Neuronal stem cell (in vitro differentiated cells): ENCODE measurements at regions not wholly inside any gene's neighbourhood (a gene's known extent, or its start where the extent isn't known, plus 50 kb on each side); places are given as distances from the start of the nearest gene placed in this dataset.
"Not testable (repeated sequence)": the region's sequence is repeated elsewhere in the genome, so short reads cannot be mapped to it uniquely, and the experiment has no call there.

Experiments used
- DNase-seq: peaks from one replicate; pipeline ENCODE4 v3.0.0-alpha.2; 2013; ENCODE audit warnings: low spot score
- H2AFZ ChIP-seq: one replicate; pipeline ENCODE4 v1.6.1; 2013; ENCODE audit warnings: mild to moderate bottlenecking, low read length, inconsistent platforms
- H2AK5ac ChIP-seq: 2 replicates; pipeline ENCODE4 v1.6.1; 2013; ENCODE audit warnings: low read depth, mild to moderate bottlenecking, inconsistent platforms, low read length, moderate library complexity, mixed read lengths
- H2BK120ac ChIP-seq: 2 replicates; pipeline ENCODE4 v1.6.1; 2013; ENCODE audit warnings: low read depth, mild to moderate bottlenecking, inconsistent platforms, low read length, moderate library complexity, mixed read lengths
- H2BK12ac ChIP-seq: one replicate; pipeline ENCODE4 v1.6.1; 2013; ENCODE audit warnings: low read length, inconsistent platforms
- H2BK15ac ChIP-seq: 2 replicates; pipeline ENCODE4 v1.6.1; 2013; ENCODE audit warnings: mild to moderate bottlenecking, low read length, inconsistent platforms, mixed read lengths
- H2BK5ac ChIP-seq: one replicate; pipeline ENCODE4 v1.6.1; 2013; ENCODE audit warnings: inconsistent platforms, mild to moderate bottlenecking, low read length, moderate library complexity
- H3K14ac ChIP-seq: one replicate; pipeline ENCODE4 v1.6.1; 2013; ENCODE audit warnings: low read length, inconsistent platforms
- H3K18ac ChIP-seq: 2 replicates; pipeline ENCODE4 v1.6.1; 2013; ENCODE audit warnings: low read length, inconsistent platforms
- H3K23ac ChIP-seq: 2 replicates; pipeline ENCODE4 v1.6.1; 2013; ENCODE audit warnings: low read depth, mild to moderate bottlenecking, mixed read lengths, low read length, inconsistent platforms; ENCODE audit not compliant: poor library complexity
- H3K27ac ChIP-seq: replicated peaks from 3 replicates; pipeline ENCODE4 v1.5.1; 2013; ENCODE audit warnings: low read length, inconsistent platforms
- H3K27me3 ChIP-seq, 3 experiments: 2 replicates each; pipeline ENCODE4 v1.6.1; 2013; ENCODE audit warnings: low read length in 3 of 3, mild to moderate bottlenecking in 2 of 3, inconsistent platforms in 1 of 3, low read depth in 1 of 3, mixed read lengths in 1 of 3, moderate library complexity in 1 of 3; ENCODE audit not compliant: control insufficient read depth in 3 of 3, insufficient read depth in 3 of 3
- H3K36me3 ChIP-seq, 2 donors: replicated peaks in 1 of 2; 2 replicates each; pipeline ENCODE4 v1.6.1; 2013; ENCODE audit warnings: low read length in 2 of 2; ENCODE audit not compliant: control insufficient read depth in 2 of 2, insufficient read depth in 2 of 2
- H3K4ac ChIP-seq: 2 replicates; pipeline ENCODE4 v1.6.1; 2013; ENCODE audit warnings: inconsistent platforms, mild to moderate bottlenecking, low read length, moderate library complexity
- H3K4me1 ChIP-seq, 2 donors: 1 replicate in 1 of 2; 2 replicates in 1 of 2; pipeline ENCODE4 v1.6.1; 2013; ENCODE audit warnings: low read length in 2 of 2, low read depth in 1 of 2; ENCODE audit not compliant: control insufficient read depth in 2 of 2, insufficient read depth in 1 of 2
- H3K4me2 ChIP-seq: one replicate; pipeline ENCODE4 v1.6.1; 2013; ENCODE audit warnings: mild to moderate bottlenecking, low read length, inconsistent platforms; ENCODE audit not compliant: insufficient read depth, poor library complexity, severe bottlenecking
- H3K4me3 ChIP-seq, 2 donors: 2 replicates each; pipeline ENCODE4 v1.5.1; 2013; ENCODE audit warnings: low read length in 2 of 2, mild to moderate bottlenecking in 2 of 2, inconsistent platforms in 1 of 2, moderate library complexity in 1 of 2
- H3K79me1 ChIP-seq: one replicate; pipeline ENCODE4 v1.6.1; 2013; ENCODE audit warnings: low read depth, mild to moderate bottlenecking, inconsistent platforms, low read length, moderate library complexity
- H3K9ac ChIP-seq: one replicate; pipeline ENCODE4 v1.6.1; 2013; ENCODE audit warnings: mild to moderate bottlenecking, low read depth, low read length, inconsistent platforms; ENCODE audit not compliant: poor library complexity
- H3K9me3 ChIP-seq, 2 donors: replicated peaks in 1 of 2; 2 replicates each; pipeline versions ENCODE3 to v1.6.1; 2013; ENCODE audit warnings: low read length in 2 of 2, mild to moderate bottlenecking in 2 of 2, inconsistent platforms in 1 of 2, low read depth in 1 of 2, mixed read lengths in 1 of 2, moderate library complexity in 1 of 2; ENCODE audit not compliant: control insufficient read depth in 2 of 2, insufficient read depth in 1 of 2
- H4K8ac ChIP-seq: one replicate; pipeline ENCODE4 v1.6.1; 2013; ENCODE audit warnings: low read depth, mild to moderate bottlenecking, inconsistent platforms, low read length, moderate library complexity
- H4K91ac ChIP-seq: one replicate; pipeline ENCODE4 v1.6.1; 2013; ENCODE audit warnings: low read length, low read depth, mild to moderate bottlenecking, inconsistent platforms; ENCODE audit not compliant: poor library complexity
- WGBS, 2 donors: extraction: QIAGEN DNeasy Blood & Tissue Kit; methylation state at CpG; one replicate each; pipeline ENCODE4 v1.1.7; 2013; ENCODE audit warnings: missing lambda C conversion rate in 2 of 2, mixed read lengths in 1 of 2; ENCODE audit not compliant: insufficient read length in 2 of 2, insufficient replicate concordance in 1 of 2; ENCODE audit errors: extremely low coverage in 2 of 2; 5-methylcytosine and 5-hydroxymethylcytosine counted together

GRCh38 chr2:132318481-132318880 lies 98.1 kb upstream of the GPR39 start:
- no CpG with 5 or more reads among the region's 4 CpGs for WGBS, 2 donors
- H2BK12ac ChIP-seq, H3K27ac ChIP-seq, H2AK5ac ChIP-seq, H3K9me3 ChIP-seq, H3K18ac ChIP-seq, H3K27me3 ChIP-seq, H3K4me3 ChIP-seq, DNase-seq, H4K8ac ChIP-seq, H2AFZ ChIP-seq, H4K91ac ChIP-seq, H3K36me3 ChIP-seq, H3K14ac ChIP-seq, H2BK120ac ChIP-seq, H3K23ac ChIP-seq, H3K4me1 ChIP-seq, H3K4ac ChIP-seq, H3K79me1 ChIP-seq, H2BK5ac ChIP-seq, H3K9ac ChIP-seq, H2BK15ac ChIP-seq, H3K4me2 ChIP-seq: not testable (repeated sequence)

- H4K8ac ChIP-seq, H3K4ac ChIP-seq, H3K14ac ChIP-seq, H4K91ac ChIP-seq, H3K79me1 ChIP-seq, H3K36me3 ChIP-seq, H3K9ac ChIP-seq, H2AK5ac ChIP-seq, H2BK5ac ChIP-seq, DNase-seq, H3K4me2 ChIP-seq, H3K27ac ChIP-seq, H2BK15ac ChIP-seq, H3K23ac ChIP-seq, H3K9me3 ChIP-seq, H3K18ac ChIP-seq, H2BK12ac ChIP-seq, H3K27me3 ChIP-seq, H3K4me3 ChIP-seq, H2AFZ ChIP-seq, H3K4me1 ChIP-seq, H2BK120ac ChIP-seq: not testable (repeated sequence)
- WGBS, 2 donors = no CpG with 5 or more reads among the region's 1 CpG
These were observed 92.6 kb upstream of the GPR39 start for GRCh38 chr2:132324005-132324404.

- H4K91ac ChIP-seq, H3K18ac ChIP-seq, H3K36me3 ChIP-seq, H3K9me3 ChIP-seq, H2BK5ac ChIP-seq, H3K27me3 ChIP-seq, H3K14ac ChIP-seq, H2BK15ac ChIP-seq, H2BK12ac ChIP-seq, H2AK5ac ChIP-seq, DNase-seq, H3K27ac ChIP-seq, H3K4ac ChIP-seq, H3K79me1 ChIP-seq, H2AFZ ChIP-seq, H3K4me2 ChIP-seq, H3K23ac ChIP-seq, H3K4me1 ChIP-seq, H4K8ac ChIP-seq, H3K9ac ChIP-seq, H2BK120ac ChIP-seq, H3K4me3 ChIP-seq: not testable (repeated sequence)
- no CpG with 5 or more reads among the region's 28 CpGs for WGBS, 2 donors
These were observed 84.1 kb upstream of the GPR39 start for GRCh38 chr2:132332345-132333033.

GRCh38 chr2:132337135-132337534 lies 79.5 kb upstream of the GPR39 start:
- not testable (repeated sequence) for H4K8ac ChIP-seq, H3K18ac ChIP-seq, H3K4me2 ChIP-seq, DNase-seq, H3K23ac ChIP-seq, H3K4ac ChIP-seq, H3K14ac ChIP-seq, H2BK15ac ChIP-seq, H3K27me3 ChIP-seq, H2BK12ac ChIP-seq, H3K9me3 ChIP-seq, H4K91ac ChIP-seq, H2BK120ac ChIP-seq, H3K4me3 ChIP-seq, H3K9ac ChIP-seq, H3K36me3 ChIP-seq, H3K27ac ChIP-seq, H2AFZ ChIP-seq, H2BK5ac ChIP-seq, H3K79me1 ChIP-seq, H2AK5ac ChIP-seq, H3K4me1 ChIP-seq
- WGBS, 2 donors = no CpG with 5 or more reads among the region's 13 CpGs
